ENCODE measurements at regions not wholly inside any gene's neighbourhood (a gene's known extent, or its start where the extent isn't known, plus 50 kb on each side); places are given as distances from the start of the nearest gene placed in this dataset.

DNA sequence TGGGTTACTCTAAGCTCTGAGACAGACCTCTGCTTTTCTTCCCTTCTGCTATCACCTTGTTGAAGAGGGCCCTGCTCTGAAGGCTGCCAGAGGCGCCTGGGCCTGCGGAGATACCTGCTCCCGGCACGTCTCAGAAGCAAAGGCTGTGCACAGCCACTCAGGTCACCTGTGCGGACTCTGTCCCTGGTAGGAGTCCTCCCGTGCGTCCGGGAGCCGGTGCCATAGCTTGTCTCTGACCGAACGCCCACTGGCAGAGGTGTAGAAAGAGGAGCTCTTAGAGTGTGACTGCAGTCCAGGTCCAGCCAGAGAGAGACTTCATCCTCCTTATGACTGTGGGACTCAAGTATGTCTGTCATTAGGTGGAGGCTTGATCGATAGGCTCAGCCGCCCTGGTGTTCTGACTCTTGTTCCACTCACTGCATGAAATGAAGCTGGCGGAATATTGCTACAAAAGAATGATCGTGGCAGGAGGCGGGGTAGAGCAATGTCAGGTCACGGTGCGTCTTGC lies 51.0 kb upstream of the UNC93A start:
- TF ChIP-seq POLR2A (IDR thresholded peaks at IDR 0.05; ENCODE audit: borderline replicate concordance, extremely low read depth, insufficient read depth, insufficient read length) (no peak), EZH2 (IDR thresholded peaks at IDR 0.05) (no peak), JUND (IDR thresholded peaks at IDR 0.05) (no peak)
- TF ChIP-seq, protein P1, sequence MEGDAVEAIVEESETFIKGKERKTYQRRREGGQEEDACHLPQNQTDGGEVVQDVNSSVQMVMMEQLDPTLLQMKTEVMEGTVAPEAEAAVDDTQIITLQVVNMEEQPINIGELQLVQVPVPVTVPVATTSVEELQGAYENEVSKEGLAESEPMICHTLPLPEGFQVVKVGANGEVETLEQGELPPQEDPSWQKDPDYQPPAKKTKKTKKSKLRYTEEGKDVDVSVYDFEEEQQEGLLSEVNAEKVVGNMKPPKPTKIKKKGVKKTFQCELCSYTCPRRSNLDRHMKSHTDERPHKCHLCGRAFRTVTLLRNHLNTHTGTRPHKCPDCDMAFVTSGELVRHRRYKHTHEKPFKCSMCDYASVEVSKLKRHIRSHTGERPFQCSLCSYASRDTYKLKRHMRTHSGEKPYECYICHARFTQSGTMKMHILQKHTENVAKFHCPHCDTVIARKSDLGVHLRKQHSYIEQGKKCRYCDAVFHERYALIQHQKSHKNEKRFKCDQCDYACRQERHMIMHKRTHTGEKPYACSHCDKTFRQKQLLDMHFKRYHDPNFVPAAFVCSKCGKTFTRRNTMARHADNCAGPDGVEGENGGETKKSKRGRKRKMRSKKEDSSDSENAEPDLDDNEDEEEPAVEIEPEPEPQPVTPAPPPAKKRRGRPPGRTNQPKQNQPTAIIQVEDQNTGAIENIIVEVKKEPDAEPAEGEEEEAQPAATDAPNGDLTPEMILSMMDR (IDR thresholded peaks at IDR 0.05 in 2 of 3, conservative IDR thresholded peaks at IDR 0.05 in 1 of 3; ENCODE audit: borderline replicate concordance in 1 of 3, insufficient read depth in 1 of 3, low read depth in 2 of 3, low read length in 2 of 3) = no peak
- TF ChIP-seq, protein P2, sequence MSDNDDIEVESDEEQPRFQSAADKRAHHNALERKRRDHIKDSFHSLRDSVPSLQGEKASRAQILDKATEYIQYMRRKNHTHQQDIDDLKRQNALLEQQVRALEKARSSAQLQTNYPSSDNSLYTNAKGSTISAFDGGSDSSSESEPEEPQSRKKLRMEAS (IDR thresholded peaks at IDR 0.05) = no peak

Data from HCT116 (cell line).